Endothelial cell of umbilical vein (primary cell): ENCODE measurements at regions not wholly inside any gene's neighbourhood (a gene's known extent, or its start where the extent isn't known, plus 50 kb on each side); places are given as distances from the start of the nearest gene placed in this dataset.

ENCODE experiments used
- BruUV-seq: library from RNA; stranded (reverse); fragments of 400-500 nt; replicated peaks from 2 replicates; lab custom pipeline; 2021; lab: Mats Ljungman, UMichigan
- CTCF ChIA-PET: fragments of 300-600, 350-600 bp; sonication (Branson Sonifier 250); formaldehyde crosslinking; loops from one replicate; lab custom pipeline; 2021; ENCODE audit warnings: antibody characterized with exemption, inconsistent platforms; lab: Charles Lee
- POLR2A ChIA-PET: fragments of 300-600, 350-600 bp; sonication (Branson Sonifier 250); formaldehyde crosslinking; loops from one replicate; lab custom pipeline; 2021; ENCODE audit warnings: antibody characterized with exemption, inconsistent platforms; lab: Charles Lee
- DNase-seq: peaks from one replicate; pipeline ENCODE4 v3.0.0-alpha.2; 2011; ENCODE audit warnings: low read depth, low spot score
- FAIRE-seq: peaks from 2 replicates; lab custom pipeline; 2011; peaks lifted over from hg19 to GRCh38; lab: Jason Lieb, UNC
- H2AFZ ChIP-seq: 2 replicates; pipeline ENCODE4 v1.6.0; 2012; ENCODE audit warnings: low read depth, low read length, control low read depth, inconsistent platforms
- H3K27ac ChIP-seq: 2 replicates; pipeline ENCODE4 v1.5.1; 2011; ENCODE audit warnings: low read depth, mild to moderate bottlenecking, control low read depth, low read length, moderate library complexity; ENCODE audit not compliant: insufficient read depth
- H3K27me3 ChIP-seq, 2 experiments: 2 replicates each; pipeline versions ENCODE4 v1.6.0 to v1.6.1; 2011; ENCODE audit warnings: low read length in 2 of 2, mixed read lengths in 1 of 2; ENCODE audit not compliant: control insufficient read depth in 2 of 2, insufficient read depth in 2 of 2
- H3K36me3 ChIP-seq, 2 experiments: 2 replicates in 1 of 2; 3 replicates in 1 of 2; pipeline ENCODE4 v1.5.1; 2011; ENCODE audit warnings: low read length in 2 of 2, mild to moderate bottlenecking in 1 of 2, moderate library complexity in 1 of 2; ENCODE audit not compliant: control insufficient read depth in 2 of 2, insufficient read depth in 2 of 2; ENCODE audit errors: extremely low read depth in 1 of 2
- H3K4me1 ChIP-seq: 3 replicates; pipeline ENCODE4 v1.5.1; 2011; ENCODE audit warnings: mild to moderate bottlenecking, low read length; ENCODE audit not compliant: control insufficient read depth, insufficient read depth; ENCODE audit errors: extremely low read depth
- H3K4me2 ChIP-seq: 2 replicates; pipeline ENCODE4 v1.6.1; 2011; ENCODE audit warnings: low read length, control low read depth, mixed read lengths; ENCODE audit not compliant: insufficient read depth
- H3K4me3 ChIP-seq, 3 experiments: fragments of 200-600 bp in 1 of 3; sonication (generic), shearing (Covaris generic) in 1 of 3; replicated peaks in 1 of 3; 2 replicates each; pipeline ENCODE4 v1.5.1; 2011 to 2016; ENCODE audit warnings: control low read depth in 3 of 3, low read length in 3 of 3, mild to moderate bottlenecking in 2 of 3, inconsistent platforms in 1 of 3, low read depth in 1 of 3, moderate library complexity in 1 of 3; ENCODE audit not compliant: insufficient read depth in 1 of 3
- H3K79me2 ChIP-seq: 2 replicates; pipeline ENCODE4 v1.6.0; 2012; ENCODE audit warnings: low read length, inconsistent platforms; ENCODE audit not compliant: control insufficient read depth, insufficient read depth
- H3K9ac ChIP-seq: replicated peaks from 2 replicates; pipeline ENCODE3; 2011; ENCODE audit warnings: low read length, control low read depth; ENCODE audit not compliant: insufficient read depth; ENCODE audit errors: extremely low read depth
- H3K9me1 ChIP-seq: replicated peaks from 3 replicates; pipeline ENCODE4 v1.6.0; 2011; ENCODE audit warnings: mild to moderate bottlenecking, low read length; ENCODE audit not compliant: control insufficient read depth, insufficient read depth; ENCODE audit errors: extremely low read depth
- H3K9me3 ChIP-seq: replicated peaks from 2 replicates; pipeline ENCODE4 v1.5.1; 2012; ENCODE audit warnings: low read length, inconsistent platforms; ENCODE audit not compliant: control insufficient read depth, insufficient read depth
- H4K20me1 ChIP-seq: replicated peaks from 2 replicates; pipeline ENCODE3; 2011; ENCODE audit warnings: mild to moderate bottlenecking, low read length; ENCODE audit not compliant: control insufficient read depth, insufficient read depth; ENCODE audit errors: extremely low read depth
- EZH2 ChIP-seq: IDR thresholded peaks from 2 replicates; pipeline ENCODE4 v1.6.1; 2012; ENCODE audit warnings: borderline replicate concordance, low read depth, mild to moderate bottlenecking, moderate library complexity, low read length, inconsistent platforms; ENCODE audit not compliant: severe bottlenecking
- FOS ChIP-seq: IDR thresholded peaks from 2 replicates; pipeline ENCODE4 v1.6.1; 2011; ENCODE audit warnings: mild to moderate bottlenecking, low read length, moderate library complexity, borderline replicate concordance; ENCODE audit not compliant: insufficient read depth
- GATA2 ChIP-seq: IDR thresholded peaks from 2 replicates; pipeline ENCODE4 v1.7.0; 2011; ENCODE audit warnings: low read depth, mild to moderate bottlenecking, moderate library complexity, mixed read lengths, low read length; ENCODE audit not compliant: insufficient read length, insufficient read depth
- JUN ChIP-seq: IDR thresholded peaks from 2 replicates; pipeline ENCODE4 v1.6.1; 2011; ENCODE audit warnings: borderline replicate concordance, low read depth; ENCODE audit not compliant: insufficient read length, insufficient read depth
- MYC ChIP-seq: IDR thresholded peaks from one replicate; pipeline ENCODE4 v1.6.1; 2011; ENCODE audit warnings: mild to moderate bottlenecking, low read depth, low read length
- POLR2A ChIP-seq: IDR thresholded peaks from 2 replicates; pipeline ENCODE4 v1.6.1; 2012; ENCODE audit warnings: low read depth, mild to moderate bottlenecking, control low read depth, low read length
- POLR2AphosphoS5 ChIP-seq: IDR thresholded peaks from 2 replicates; pipeline ENCODE4 v1.6.1; 2012; ENCODE audit warnings: low read depth, mild to moderate bottlenecking, control low read depth, low read length, moderate library complexity; ENCODE audit not compliant: insufficient read depth
- dilution Hi-C: fragments of 300-500 bp; cut with MboI; formaldehyde crosslinking; loops from one replicate; pipeline ENCODE4 v1.15.0; 2019; ENCODE audit warnings: low sequenced_read_pairs; ENCODE audit not compliant: extremely low pct_ligation_motif_present
- intact Hi-C: fragments of 100-400 bp; cut with micrococcal nuclease; formaldehyde crosslinking; loops from one replicate; pipeline ENCODE4 v1.10.0; 2022
- TF ChIP-seq, protein P1 (sequence below): IDR thresholded peaks from 2 replicates; pipeline ENCODE4 v1.6.1; 2011; ENCODE audit not compliant: insufficient read depth, insufficient read length
- TF ChIP-seq, protein P2 (sequence below), 2 donors: IDR thresholded peaks; 1 replicate in 1 of 2; 2 replicates in 1 of 2; pipeline ENCODE4 v1.5.1; 2011; ENCODE audit warnings: low read length in 2 of 2, mild to moderate bottlenecking in 2 of 2, moderate library complexity in 2 of 2, control low read depth in 1 of 2, inconsistent platforms in 1 of 2, low read depth in 1 of 2; ENCODE audit not compliant: insufficient read depth in 1 of 2; ENCODE audit errors: extremely low read depth in 1 of 2

DNA sequence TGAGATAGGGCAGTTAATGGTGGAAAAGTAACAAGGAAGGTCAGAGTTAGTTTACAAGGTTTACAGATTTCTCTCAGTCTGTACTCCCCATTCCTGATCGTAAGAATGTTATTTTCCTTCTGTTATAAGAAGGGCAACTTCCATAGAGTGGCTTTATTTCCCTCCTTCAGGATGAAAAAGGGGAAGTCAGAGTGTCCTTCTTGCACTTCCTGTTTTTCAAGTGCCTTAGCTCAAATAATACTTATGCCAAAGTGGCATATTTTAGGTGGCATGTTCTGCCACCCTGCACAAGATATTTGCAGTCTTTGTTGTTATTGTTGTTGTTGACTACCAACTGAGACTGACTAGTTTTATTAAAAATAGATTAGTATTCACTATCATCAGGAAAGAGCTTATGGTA, 730.7 kb upstream of the ADGRL4 start:
- no peaks in the 10 kb centered on the region for H3K36me3 ChIP-seq
- no peak for TF ChIP-seq POLR2AphosphoS5
- TF ChIP-seq POLR2A, result no peak
- no peak for TF ChIP-seq FOS
- TF ChIP-seq JUN, result no peak
- TF ChIP-seq, protein P1, sequence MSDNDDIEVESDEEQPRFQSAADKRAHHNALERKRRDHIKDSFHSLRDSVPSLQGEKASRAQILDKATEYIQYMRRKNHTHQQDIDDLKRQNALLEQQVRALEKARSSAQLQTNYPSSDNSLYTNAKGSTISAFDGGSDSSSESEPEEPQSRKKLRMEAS, result no peak
- no peak for TF ChIP-seq MYC
- TF ChIP-seq, protein P2, sequence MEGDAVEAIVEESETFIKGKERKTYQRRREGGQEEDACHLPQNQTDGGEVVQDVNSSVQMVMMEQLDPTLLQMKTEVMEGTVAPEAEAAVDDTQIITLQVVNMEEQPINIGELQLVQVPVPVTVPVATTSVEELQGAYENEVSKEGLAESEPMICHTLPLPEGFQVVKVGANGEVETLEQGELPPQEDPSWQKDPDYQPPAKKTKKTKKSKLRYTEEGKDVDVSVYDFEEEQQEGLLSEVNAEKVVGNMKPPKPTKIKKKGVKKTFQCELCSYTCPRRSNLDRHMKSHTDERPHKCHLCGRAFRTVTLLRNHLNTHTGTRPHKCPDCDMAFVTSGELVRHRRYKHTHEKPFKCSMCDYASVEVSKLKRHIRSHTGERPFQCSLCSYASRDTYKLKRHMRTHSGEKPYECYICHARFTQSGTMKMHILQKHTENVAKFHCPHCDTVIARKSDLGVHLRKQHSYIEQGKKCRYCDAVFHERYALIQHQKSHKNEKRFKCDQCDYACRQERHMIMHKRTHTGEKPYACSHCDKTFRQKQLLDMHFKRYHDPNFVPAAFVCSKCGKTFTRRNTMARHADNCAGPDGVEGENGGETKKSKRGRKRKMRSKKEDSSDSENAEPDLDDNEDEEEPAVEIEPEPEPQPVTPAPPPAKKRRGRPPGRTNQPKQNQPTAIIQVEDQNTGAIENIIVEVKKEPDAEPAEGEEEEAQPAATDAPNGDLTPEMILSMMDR (IDR thresholded peaks at IDR 0.05; ENCODE audit: extremely low read depth in 1 of 2, insufficient read depth in 1 of 2, low read depth in 1 of 2, low read length in 2 of 2), result no peak
- TF ChIP-seq EZH2, result no peak
- no peak for TF ChIP-seq GATA2
- intact Hi-C loops, result no loop called here
- BruUV-seq, result no TSS peak
- DNase-seq, result no peak
- no peak overlapping the region for H3K27ac ChIP-seq
- H2AFZ ChIP-seq, result no peak overlapping the region
- H3K27me3 ChIP-seq, result no peaks in the 10 kb centered on the region
- H4K20me1 ChIP-seq, result no peaks in the 10 kb centered on the region
- H3K4me3 ChIP-seq, result no peak overlapping the region
- H3K9me3 ChIP-seq, result no peaks in the 10 kb centered on the region
- CTCF ChIA-PET, result no interaction called here
- no peak overlapping the region for H3K4me2 ChIP-seq
- no peaks in the 10 kb centered on the region for H3K79me2 ChIP-seq
- dilution Hi-C loops, result no loop called here
- H3K9me1 ChIP-seq, result no peaks in the 10 kb centered on the region
- H3K4me1 ChIP-seq, result no peaks in the 10 kb centered on the region
- no peak for FAIRE-seq
- POLR2A ChIA-PET, result no interaction called here
- no peak overlapping the region for H3K9ac ChIP-seq
